Kidney tubule cell (primary cell): ENCODE measurements at regions not wholly inside any gene's neighbourhood (a gene's known extent, or its start where the extent isn't known, plus 50 kb on each side); places are given as distances from the start of the nearest gene placed in this dataset.

Experiments
- DNase-seq: peaks from one replicate; pipeline ENCODE4 v3.0.0-alpha.2; 2018; ENCODE audit warnings: low spot score

DNA sequence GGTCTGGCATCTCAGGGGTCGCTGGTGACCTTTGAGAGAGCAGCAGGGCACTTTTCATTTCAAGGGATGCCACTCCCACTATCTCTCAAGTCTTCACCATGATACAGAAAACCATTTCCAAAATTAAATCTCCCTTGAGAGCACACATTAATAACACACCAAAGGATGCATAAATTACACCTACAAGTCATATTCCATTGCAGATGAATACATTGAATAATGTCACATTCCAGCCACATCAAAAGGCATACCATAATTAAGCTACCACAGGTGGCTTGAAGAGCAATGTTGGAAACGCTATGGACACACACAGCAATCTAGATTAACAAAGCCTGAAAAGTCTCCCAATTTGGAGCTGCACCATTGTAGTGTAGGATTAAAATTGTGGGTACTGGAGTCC is 353.3 kb upstream of the ZMIZ1 start:
- DNase-seq = no peak

DNA sequence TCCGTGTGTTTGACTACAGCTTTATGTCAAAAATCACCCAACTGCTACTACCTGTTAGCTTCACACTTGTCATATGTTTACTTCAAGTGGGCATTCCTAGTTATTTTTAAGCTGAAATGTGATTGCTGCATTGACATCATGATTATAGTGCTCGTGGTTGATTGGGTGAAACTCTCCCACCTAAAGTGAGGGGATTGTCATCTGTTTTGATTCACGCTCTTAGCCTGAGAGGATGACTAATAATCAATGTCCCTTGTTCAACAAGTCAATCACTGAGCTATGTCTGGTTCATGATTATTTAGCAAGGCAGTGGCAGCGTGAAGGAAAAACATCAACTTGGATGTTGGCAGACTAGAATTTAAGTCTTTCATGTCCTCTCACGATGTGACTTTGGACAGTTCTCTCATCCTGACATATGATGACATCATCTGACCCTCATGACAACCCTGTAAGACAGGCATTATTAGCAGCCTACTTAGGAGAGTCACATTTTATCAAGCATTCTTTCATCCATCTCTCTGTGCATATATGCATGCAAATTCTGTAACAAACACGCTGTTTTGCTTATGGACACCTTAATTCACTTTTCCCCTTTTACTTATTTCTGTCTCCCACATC is 352.6 kb upstream of the ZMIZ1 start:
- DNase-seq = no peak

DNA sequence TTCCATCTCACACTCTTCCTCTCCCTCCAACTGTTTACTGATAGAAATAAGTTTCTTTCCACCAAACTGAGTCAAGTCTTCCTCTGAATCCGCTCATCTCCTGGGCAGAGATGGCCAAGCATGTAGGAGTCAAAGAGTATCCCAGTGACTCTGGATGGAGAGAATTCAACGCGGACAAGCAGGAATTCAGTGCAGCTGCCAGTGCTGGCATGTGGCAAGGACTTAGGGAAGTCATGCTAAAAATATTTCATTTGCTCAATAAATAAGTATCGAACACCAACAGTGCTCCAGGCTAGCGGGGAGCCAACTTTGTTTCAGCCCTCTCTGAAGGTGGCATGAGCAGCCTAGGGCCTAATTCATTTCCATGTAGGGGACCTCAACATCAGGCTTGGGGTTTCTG is 351.6 kb upstream of the ZMIZ1 start:
- DNase-seq = peak; percentile 40

DNA sequence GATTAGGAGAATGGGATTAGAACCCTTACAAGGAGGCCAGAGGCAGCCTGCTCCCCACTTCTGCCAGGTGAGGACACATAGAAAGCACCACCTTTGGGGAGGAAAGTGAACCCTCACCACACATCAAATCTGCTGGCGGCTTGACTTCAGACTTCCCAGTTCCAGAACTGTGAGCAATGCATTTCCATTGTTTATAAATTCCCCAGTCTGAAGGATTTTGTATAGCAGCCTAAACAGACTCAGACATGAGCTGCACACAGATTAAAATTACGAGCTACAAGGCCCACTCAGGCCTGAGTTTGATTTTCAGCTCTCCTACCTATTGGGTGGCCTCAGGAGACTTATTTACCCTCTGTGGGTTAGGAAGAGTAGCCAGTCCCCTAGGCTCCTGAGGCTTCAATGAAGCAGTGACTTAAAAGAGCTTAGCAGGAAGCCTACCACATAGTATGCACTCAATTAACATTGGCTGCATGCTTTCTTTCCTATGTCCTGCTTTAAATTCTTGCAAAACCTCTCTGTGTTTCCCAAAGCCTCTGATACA is 350.7 kb upstream of the ZMIZ1 start:
- DNase-seq = no peak

DNA sequence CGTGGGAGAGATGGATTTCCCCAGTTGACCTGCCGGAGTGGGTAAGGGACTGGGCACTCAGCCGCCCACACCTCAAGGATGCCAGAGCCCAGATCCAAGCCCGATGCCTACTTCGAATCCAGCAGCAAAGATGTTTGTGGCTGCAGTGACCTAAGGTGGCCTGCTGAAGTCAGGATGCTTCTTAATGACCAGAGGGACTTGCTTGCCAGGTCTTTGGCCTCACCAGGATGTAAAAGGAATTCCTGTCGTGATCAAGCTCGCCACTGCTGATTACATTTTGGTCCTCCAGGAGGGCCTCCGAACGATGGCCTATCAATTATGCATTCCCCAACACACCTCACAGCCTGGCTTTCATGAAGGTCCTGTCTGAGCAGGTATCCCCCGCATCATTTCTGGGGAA is 349.5 kb upstream of the ZMIZ1 start:
- DNase-seq = no peak

DNA sequence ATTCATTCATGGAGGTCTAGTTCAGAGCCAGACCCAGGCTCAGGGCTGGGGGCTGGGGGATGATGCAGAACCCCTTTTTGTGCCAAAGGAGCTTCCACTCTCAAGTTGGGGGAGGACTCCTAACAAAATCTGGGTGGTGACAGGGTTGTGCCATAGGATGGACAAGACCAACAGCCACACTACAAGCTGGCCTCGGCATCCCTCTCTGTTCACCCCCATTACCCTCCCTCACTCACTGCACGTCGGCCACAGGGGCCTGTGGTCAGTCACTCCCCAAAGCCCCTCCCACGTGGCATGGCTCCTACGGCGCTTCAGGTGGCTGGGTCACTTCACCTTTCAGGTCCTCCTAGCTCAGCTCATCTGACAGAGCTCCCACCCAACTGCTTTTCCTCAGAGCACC is 348.7 kb upstream of the ZMIZ1 start:
- no peak for DNase-seq

DNA sequence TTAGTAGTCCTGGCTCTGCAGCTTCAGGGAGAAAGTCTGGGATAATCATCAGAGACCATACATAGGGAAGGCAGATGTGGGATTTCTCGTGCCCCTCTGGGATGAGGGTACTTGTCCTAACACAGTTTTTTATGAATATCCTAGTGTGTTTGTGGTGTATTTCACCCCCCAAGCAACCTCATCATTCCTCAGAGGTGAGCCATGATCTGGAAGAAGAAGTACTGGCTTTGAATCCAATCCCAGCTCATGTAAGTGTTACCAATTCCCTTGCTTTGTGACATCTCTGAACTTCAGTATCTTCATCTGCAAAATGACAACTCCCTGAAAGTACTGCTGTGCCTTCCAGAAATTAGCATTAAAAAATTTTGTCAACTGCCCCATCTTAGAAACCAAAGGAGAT is 347.5 kb upstream of the ZMIZ1 start:
- DNase-seq = no peak

DNA sequence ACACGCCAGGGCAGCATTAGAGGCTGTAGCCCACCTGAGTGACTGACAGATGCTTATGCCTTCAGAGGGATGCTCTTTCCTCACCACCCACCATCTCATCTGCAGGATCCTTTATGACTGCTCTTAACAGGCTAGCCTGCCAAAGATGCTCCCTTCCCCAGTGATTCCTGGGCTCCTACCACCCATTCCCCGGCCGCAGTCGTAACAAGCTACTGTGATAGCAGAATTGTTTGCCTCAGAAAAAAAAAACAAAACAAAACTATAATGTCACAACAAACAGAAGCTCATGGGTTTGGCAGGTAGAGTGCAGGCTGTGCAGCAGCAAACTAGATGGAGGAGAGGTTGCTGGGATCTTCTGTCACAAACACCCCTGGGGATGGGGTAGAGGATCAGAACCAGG is 343.9 kb upstream of the ZMIZ1 start:
- no peak for DNase-seq

DNA sequence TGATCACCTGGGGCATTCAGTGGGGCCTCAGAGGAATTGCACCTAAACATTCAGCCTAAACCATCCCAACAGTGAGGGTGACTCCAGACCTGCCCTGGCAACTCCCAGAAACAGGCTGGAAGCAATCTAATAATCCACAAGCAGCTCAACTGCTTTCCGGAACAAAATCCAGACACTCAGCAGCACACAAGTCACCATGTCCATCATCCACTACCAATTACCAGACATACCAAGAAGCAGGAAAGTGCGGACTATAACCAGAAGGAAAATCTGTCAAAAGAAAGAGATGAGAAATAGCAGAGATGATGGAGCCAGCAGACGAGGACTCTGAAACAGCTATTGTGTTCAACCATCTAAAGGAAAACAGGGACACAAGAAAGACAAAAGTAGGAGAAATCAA is 342.6 kb upstream of the ZMIZ1 start:
- no peak for DNase-seq

DNA sequence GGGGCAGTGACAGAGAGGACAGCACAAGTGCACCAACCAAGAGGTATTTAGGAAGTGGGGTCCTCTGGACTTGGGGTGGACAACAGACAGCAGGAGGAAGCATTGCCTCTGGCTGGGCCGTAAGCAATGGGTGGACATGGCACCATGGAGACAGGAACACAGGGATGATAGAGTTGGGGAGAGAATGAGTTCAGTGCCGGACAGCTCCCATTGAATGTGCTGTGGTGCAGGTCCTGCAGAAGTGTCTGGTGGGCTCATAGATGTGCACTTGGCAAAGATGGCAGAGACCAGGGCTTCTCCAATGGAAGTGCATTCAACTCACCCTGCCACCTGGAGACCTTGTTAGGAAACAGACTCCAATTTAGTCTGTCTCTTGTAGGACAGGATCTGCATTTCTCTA is 341.5 kb upstream of the ZMIZ1 start:
- DNase-seq = no peak

DNA sequence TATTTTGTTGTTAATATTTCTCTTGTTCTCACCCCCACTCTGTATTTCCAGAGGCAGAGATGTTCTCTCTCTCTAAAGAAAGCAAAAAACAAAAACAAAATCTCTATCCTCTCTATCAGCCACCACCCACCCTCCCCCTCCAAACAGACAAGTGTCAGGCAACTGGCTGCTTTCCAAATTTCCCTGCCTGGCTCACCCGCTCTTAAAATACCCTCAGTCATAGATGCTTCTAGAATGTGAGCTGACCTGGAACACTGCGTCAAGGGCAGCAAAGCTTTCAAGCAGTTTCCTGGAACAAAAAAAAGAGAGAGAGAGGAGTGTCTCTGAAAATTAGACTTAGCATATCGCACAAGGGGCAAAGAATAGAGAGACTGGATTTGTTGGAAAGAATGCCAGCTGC is 341.0 kb upstream of the ZMIZ1 start:
- peak; percentile 70 for DNase-seq

DNA sequence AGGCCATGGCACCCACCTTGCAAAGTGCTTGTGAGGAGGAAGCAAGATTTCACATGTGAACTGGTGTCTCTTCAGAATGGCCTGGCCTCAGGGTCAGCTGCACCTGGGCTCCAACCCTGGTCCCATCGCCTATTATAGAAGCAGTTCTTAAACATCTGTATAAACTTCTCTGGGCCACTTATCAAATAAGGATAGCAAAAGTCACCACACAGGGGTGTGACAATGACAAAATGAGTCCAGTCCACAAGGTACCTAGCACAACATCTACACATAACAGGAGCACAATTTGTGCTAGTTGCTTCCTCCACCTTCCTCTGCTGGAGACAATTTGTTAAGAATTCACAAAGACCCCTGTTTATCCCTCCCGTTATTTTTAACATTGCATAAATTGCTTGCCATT is 340.6 kb upstream of the ZMIZ1 start:
- DNase-seq = no peak

DNA sequence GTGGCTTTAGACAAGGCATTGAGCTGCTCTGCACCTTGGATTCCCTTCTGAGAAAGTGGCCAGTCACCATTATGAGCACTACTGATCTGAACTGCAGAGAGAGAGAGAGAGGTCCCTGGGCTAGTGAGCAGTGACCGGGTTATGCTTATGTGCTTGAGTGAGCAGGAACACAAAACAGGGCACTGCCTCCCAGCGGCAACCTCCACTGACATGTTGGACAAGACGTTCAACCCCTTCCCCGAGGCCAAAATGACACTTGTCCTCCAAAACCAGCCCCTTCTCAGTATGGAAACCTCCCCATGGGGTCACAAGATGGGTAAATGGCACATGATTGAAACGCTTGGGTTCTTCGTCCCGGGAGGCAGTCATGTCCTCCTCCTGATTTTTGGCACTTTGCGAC is 339.4 kb upstream of the ZMIZ1 start:
- DNase-seq = peak; percentile 33

DNA sequence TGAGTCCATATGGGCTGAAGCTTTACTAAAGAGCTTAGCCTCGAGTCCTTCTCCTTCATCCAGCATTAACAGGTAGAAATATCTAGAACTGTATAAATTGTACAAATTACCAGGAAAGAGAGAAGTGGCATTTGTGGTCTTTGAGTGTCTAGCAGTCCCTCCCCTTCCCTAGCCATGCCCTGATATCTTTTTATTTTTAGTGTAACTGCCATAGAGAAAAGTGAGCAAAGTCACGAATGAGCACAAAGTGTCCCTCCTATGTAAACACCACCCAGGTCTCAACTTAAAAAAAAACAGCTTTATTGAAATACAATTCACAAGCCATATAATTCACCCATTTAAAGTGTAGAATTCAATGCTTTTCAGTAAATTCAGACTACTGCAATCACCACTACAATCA is 339.0 kb upstream of the ZMIZ1 start:
- DNase-seq = no peak

DNA sequence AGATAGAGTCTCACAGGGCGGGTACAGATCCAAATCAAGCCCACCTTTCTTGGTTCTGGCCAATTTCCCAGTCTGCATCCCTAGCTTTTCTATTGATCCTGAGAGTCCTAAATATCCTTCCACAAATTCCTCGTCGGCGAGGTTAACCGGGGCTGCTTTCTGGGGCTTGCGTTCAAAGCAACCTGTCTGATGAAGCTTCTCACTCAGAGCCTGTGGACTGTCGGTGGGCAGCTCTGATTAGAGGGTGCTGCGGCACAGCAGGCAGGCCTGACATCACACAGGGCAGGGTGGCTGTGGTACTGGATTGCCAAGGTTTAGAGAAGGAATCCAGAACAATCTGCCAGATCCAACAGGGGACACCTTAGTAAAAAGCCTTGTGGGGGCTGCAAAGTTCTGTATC is 338.0 kb upstream of the ZMIZ1 start:
- no peak for DNase-seq

DNA sequence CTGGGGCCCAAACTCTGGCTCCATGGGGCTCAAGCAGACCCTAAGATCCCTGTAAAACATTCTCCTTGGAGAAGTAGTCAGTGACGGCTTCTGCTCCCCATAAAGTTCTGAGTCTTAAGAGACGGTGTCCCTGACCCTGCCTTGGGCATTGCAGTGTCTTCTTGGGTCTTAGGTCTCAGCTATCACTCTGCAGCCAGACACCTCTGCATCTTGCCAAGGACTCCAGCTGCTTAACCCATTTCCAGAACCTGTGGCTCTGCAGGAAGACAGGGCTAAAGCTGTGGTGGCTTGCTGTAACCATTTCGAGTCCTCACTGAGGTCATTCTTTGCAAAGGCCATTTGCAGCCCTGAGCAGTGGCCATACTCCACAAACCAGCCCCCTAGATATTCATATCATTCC is 337.1 kb upstream of the ZMIZ1 start:
- no peak for DNase-seq

DNA sequence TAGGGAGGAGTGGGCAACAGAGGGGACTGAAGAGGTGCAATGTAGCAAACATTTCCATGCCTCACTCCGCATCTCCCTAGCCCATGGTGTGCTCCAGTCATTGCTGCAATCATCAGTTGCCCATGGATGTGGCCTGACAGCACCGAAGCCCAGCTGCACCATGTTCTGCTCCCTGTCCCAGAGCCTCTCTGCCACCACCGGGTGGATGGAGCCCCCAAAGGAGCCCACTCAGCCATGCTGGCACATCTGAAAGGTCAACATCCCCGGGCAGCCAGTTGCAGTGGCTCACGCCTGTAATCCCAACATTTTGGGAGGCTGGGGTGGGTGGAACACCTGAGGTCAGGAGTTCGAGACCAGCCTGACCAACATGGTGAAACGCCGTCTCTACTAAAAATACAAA is 336.4 kb upstream of the ZMIZ1 start:
- DNase-seq = no peak

DNA sequence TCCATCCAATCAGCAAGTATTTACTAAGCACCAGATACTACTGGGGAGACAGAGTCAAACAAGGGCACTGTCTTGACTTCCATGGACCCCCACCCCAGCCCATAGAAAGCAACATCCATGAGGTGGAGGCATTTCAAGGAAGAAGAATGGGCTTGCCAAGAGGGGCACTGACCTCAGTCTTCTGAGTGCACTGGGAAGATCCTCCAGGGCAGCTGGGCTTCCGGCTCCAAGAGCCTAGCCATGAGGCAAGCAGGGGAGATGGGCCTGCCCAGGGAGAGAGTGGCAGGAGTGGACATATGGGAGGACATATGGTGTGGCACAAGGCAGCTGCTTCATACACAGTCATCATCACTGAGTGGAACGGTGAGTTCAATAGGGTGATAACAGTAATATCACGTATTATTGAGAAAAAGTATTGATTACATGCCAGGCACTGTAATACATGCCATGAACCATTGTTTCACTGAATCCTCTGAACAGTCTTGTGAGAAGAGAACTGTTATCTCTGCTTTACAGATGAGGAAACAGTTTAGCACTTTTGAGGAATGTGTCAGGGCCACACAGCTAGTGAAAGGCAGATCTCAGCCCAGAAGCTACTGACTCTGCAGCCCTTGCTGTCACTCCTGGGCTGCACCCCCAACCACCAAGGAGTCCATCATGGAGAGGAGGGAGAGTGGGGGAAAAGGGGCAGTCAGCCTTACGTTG is 331.7 kb upstream of the ZMIZ1 start:
- DNase-seq = no peak

DNA sequence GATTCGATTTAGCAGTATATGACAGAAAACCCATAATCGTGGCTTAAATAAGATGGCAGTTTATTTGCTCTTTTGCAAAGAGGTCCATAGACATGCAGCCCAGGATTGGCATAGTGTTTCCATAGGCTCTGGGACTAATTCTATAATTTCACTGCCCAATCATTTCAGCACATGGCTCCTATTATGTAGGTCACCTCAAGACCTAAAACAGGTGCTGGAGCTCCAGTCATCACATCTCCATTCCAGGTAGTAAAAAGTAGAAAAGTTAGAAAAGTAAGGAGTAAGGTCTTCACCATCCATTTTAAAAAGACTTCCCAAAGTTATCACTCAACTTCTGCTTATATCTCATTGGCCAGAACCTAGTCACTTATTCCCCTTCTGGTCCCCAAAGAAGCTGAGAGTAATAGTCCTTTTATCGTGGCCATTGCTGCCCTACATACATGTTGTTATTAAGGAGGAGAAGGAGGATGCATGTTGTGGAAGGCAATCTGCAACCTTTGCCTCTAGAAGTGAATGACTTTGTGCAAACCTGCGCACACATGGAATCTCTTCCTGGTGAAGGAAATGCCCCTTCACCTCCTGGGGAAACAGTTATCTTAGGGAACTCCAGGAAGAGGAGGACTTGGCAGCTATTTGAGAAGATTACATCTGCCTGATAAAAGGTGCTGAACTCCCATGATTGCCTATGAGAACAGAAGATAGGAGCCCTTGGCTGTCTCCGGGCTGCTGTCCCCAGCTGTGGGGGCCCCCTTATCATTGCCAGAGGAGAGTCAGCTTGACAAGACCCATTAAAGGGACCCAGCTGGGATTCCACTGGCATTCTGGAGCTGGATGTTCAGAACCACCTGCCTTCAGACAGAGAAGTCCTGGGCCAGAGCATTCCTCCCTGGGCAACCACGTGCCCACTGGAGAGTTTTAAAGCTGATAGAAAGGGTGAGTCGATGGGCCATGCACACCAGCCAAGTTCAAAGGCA is 330.6 kb upstream of the ZMIZ1 start:
- DNase-seq = no peak

DNA sequence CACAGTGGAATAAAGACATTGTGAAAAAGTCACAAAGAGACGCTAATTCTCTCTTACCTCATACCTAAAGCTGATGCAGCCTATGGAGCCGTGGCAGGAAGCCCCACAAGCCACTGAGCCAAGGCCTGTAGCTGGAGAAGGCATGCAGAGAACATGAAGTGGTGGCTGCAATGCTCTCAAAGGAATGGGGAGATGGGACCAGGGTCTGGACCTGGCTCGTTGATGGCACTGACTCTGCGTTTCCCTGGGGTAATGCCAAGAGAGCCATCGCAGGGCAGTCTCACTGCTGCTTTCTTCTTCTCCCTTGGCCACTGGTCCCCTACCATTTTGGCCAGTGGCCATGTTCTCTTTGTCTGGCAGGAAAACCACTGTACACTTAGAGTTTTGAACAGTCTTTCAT is 329.9 kb upstream of the ZMIZ1 start:
- DNase-seq = no peak

DNA sequence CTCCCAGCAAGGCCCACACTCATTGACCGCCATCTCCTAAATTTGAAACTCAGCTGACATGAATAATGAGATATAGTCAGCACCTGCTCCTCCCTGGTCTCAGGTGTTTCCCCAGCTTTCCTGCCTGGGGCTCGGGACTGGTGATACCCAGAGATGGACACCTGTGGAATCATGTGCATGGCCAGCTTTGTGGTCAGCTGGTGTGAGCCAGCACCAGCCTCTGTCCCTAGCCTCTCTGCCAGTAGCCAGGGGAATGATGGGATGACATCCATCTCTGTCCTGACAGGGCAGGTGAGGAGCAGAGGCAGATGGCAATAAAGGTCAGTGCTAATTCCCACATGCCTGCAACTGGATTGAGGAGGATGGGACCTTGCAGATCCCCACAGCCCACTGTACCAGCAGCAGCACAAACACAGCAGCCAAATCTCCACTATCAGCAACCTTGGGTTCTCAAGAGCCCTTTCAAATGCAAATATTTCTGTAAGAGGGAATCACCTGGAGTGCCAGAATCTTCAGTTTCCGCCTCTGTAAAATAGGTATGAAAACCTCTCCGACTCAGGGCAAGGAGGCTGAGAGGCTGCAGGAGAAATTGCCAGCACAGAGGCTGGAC is 329.2 kb upstream of the ZMIZ1 start:
- no peak for DNase-seq
